ENCODE measurements at regions not wholly inside any gene's neighbourhood (a gene's known extent, or its start where the extent isn't known, plus 50 kb on each side); places are given as distances from the start of the nearest gene placed in this dataset.
"Not testable (repeated sequence)": the region's sequence is repeated elsewhere in the genome, so short reads cannot be mapped to it uniquely, and the experiment has no call there.

- TF ChIP-seq POLR2AphosphoS5, CTCF, POLR2A (IDR thresholded peaks at IDR 0.05): not testable (repeated sequence)
These were observed 52.4 kb upstream of the PDPR start for GRCh38 chr16:70061671-70062218.

Data from suprapubic skin (tissue), 4 donors.